Stimulated activated CD4-positive, alpha-beta T cell treated with anti-CD3 and anti-CD28 coated beads, TNF-alpha, amount 100 ng/mL, for 48 hours (primary cell): ENCODE measurements at regions not wholly inside any gene's neighbourhood (a gene's known extent, or its start where the extent isn't known, plus 50 kb on each side); places are given as distances from the start of the nearest gene placed in this dataset.

Experiments used
- DNase-seq, 3 donors: peaks; one replicate each; pipeline ENCODE4 v3.0.0-alpha.2; 2020; ENCODE audit warnings: low read depth in 3 of 3

DNA sequence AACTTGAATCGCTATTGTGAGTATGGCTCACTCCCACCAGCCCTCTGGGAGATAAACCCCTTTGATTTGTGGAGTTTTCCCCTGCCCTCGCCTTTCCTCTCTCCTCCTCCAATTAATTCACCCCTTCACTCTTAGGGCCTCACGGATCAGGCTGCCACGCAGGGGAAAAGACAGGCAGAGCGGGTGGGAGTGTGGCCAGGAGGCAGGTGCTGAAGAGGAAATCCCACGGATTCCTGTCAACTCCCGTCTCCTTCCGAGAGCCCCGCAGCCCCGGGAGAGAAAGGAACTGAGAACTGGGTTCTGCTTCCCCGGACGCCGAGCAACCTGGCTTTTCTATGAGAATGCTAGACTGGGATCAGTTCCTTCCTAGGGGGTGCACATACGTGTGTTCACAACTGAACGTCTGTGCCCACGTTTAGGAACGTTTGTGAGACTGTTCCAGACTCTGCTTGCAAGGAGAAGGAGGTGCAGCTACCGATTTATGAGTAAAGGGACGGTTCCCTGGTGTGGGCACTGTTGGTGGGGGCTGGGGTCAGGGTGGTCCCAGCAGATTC lies 314.5 kb upstream of the TLE4 start:
- DNase-seq, result no peak

GRCh38 chr9:79257790-79258351 lies 313.9 kb upstream of the TLE4 start:
- no peak for DNase-seq

GRCh38 chr9:79259858-79260257 lies 311.9 kb upstream of the TLE4 start:
- no peak for DNase-seq

GRCh38 chr9:79263628-79264027 lies 308.1 kb upstream of the TLE4 start:
- no peak for DNase-seq

GRCh38 chr9:79264041-79264440 lies 307.7 kb upstream of the TLE4 start:
- no peak for DNase-seq

DNA sequence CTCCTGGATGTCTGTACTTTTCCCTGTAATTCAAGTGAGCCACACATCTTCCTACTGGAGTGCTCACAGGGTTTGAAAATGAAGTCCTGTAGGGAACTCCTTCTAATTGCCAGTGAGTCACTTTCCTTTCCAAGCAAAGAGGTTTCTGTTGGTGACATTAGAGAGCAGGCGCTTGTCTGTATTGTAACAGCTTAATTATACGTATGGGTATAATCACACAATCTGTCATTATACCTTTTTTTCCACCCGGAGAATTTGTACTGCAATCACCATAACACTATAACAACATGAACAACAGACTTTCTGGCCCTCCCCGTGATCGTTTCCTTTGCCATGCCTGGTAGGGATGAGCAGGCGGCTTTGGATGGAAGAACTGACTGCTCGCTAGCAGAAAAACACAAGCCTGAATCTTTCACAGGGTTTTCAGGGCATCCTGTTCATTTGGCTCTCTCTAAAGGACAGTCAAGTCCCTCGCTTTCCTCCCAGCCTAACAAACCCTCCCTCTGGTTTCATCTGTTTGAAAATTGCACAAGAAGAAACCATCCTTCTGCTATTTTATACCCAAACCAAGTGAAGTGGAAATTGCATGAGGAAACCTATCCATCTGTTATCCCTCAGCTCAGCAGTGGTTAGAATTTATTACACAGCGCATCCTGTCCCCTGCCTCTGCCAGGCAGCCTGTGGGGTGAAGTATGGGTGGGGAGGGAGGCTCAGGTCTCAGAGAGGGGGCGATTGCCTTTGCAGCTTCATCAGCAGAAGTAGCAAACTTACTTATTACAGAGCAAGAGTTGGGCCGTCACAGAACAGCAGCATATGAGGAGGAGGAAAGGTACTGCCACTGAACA lies 307.0 kb upstream of the TLE4 start:
- DNase-seq, result no peak

DNA sequence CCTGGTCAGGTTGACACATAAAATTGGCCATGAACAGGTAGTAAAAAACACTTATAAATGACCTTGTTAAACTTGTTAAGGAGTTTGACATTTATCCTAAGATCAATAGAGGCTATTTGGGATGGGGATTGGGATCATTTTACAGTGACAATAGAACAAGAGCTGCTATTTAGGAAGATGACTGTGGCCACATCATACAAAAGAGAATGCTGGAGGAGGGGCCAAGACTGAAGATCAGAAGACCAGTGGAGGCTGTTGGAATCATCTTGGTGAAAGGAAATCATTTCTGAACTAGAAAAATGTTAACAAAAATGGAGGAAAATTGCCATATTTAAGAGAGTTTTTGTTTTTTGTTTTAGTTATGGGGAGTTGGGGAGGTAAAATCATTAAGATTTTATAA lies 304.8 kb upstream of the TLE4 start:
- no peak for DNase-seq

DNA sequence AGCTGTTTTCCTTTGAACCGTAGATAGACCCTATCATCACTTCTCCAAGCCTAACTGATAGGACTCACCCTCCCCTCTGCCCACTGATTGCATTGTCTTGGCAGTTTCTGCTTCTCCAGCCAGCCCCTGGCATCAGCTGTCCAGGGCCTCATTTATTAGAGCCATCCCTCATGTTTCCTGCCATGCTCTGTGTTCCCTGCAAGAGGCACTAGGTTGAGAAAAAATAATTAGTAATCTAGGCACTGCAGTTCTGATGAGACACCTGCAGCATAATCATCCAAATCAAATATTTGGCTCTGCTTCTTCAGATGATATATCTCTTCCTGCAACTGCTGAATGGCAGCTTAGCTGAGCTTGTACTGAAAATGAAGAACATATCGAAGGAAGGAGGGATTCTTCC lies 303.0 kb upstream of the TLE4 start:
- DNase-seq, result no peak

DNA sequence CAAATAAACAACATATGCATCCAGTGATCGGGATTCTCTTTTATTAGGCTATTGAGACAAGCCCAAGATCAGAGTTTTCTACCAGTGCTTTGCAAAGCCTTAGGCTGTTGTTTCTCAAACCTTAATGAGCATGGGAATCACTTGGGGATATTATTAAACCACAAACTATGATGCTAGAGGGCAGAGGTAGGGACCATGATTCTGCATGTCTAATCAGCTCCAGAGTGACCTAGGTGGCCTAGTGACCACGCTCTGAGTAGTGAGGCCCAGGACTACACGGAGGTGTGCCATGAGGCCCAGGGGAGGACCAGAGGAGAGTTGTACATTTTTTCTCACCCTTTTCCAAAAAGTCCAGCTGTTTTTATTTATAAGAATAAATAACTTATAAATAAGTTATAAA lies 298.5 kb upstream of the TLE4 start:
- no peak for DNase-seq

GRCh38 chr9:79279356-79279755 lies 292.4 kb upstream of the TLE4 start:
- no peak for DNase-seq

DNA sequence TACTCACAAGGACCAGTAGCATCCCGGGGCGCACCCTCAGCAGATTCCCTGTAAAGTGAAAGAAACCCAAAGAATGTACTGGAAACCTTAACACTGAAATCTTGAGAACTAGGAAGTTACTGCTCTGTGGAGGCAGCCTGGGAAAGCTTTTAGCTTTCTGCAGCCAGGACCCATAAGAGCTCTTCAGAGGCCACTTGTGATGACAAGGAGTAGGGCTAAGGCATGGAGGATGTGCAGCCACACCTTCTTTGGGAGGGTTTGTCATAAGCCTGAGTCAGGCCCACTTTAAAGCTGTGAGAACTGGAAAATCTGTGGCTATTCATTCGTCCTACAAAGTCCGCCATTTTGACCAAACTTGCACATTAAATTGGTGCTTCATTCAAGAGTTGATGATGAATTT lies 291.1 kb upstream of the TLE4 start:
- DNase-seq, result no peak

- DNase-seq, result no peak
These were observed 287.7 kb upstream of the TLE4 start for GRCh38 chr9:79284081-79284480.

- no peak for DNase-seq
These were observed 284.6 kb upstream of the TLE4 start for GRCh38 chr9:79286992-79287707.

- no peak for DNase-seq
These were observed 284.0 kb upstream of the TLE4 start for GRCh38 chr9:79287708-79288290.

GRCh38 chr9:79289856-79290255 lies 281.9 kb upstream of the TLE4 start:
- no peak for DNase-seq

GRCh38 chr9:79292731-79293280 lies 279.0 kb upstream of the TLE4 start:
- DNase-seq, result no peak

DNA sequence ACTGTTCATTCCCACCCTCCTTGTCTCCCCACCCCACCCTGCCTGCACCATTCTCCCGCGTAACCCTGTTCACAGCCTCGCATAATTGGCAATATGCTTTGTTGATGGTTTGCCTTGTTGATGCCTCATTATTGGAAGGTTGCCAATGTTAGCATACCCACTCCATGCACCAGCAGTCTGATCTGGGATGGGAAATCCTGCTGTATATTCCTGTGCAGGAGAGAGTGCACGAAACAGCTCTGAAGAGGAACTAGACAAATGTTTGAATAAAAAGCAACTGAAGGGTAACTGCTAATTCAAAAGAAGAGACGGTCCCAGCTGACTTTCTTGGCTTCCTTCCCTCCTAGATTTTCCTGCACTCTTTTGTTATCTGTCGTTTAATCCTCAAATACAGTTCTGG lies 271.7 kb upstream of the TLE4 start:
- DNase-seq, result no peak

- DNase-seq, result no peak
These were observed 270.7 kb upstream of the TLE4 start for GRCh38 chr9:79301085-79301484.

GRCh38 chr9:79301551-79302391 lies 270.0 kb upstream of the TLE4 start:
- no peak for DNase-seq

GRCh38 chr9:79302569-79302968 lies 269.2 kb upstream of the TLE4 start:
- no peak for DNase-seq

- DNase-seq, result no peak
These were observed 263.8 kb upstream of the TLE4 start for GRCh38 chr9:79308012-79308411.
